ENCODE measurements at regions not wholly inside any gene's neighbourhood (a gene's known extent, or its start where the extent isn't known, plus 50 kb on each side); places are given as distances from the start of the nearest gene placed in this dataset.
"Not testable (repeated sequence)": the region's sequence is repeated elsewhere in the genome, so short reads cannot be mapped to it uniquely, and the experiment has no call there.

DNA sequence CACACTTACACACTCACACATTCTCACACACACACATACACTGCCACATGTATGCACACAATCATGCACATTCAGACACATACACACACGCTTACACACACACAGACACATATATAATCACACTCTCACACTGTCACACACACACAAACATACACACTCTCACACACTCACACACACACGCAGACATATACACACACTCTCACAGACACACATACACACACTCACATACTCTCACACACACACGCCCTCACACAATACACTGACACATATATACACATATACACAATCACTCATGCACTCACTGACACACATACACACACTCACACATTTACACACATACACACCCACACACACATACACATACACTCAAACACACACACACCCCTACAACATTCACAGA is 435.3 kb upstream of the FRG1 start:
- no peak for DNase-seq (ENCODE audit: low read depth)

DNA sequence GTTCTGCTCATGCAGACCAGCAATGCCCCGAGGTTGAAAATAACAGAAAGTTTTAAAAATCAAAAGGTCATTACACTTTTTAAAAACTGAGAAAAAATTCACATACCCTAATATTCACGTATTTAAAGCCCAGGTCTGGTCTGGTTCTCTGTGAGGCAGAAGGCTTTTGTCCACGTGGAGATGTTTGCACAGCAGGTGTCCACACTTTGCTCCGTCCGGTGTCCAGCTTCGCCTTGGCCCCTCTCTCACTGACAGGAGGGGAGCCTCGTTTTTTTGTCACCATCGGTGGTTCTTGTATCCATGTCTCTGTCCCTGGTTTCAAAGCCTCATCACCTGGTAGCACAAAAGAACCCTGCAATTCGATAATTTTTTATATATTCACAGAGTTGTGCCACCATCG is 434.6 kb upstream of the FRG1 start:
- no peak for DNase-seq (ENCODE audit: low read depth)

DNA sequence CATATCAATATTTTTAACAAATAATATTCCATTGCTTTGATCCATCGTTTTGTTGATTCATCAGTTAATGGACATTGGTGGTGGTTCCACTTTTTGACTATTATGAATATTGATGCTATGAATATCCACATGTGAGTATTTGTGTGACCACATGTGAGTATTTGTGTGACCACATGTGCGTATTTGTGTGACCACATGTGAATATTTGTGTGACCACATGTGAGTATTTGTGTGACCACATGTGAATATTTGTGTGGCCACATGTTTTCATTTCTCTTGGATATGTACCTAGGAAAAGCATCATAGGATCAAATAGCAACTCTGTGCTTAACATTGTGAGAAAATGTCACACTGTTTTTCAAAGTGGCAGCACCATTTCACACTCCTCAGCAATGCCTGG is 433.6 kb upstream of the FRG1 start:
- DNase-seq (ENCODE audit: low read depth): peak; percentile 6

DNA sequence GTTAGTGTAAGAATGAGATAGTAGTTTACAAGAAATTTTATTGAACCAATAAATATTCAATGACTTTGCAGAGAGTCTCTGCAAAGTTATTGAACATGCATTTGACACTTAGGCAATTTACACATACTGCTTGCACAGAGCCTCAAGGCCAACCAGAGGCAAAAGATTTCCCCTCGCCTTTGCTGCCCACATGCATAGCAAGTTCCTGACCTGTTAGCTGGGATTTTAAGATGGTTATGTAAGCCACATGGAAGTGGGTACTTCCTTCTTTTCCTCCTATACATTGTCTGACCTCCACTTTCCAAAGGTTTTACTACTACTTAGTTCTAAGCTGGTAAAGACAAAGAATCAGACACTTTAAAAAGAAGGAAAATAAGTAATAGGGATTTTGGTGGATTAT is 430.1 kb upstream of the FRG1 start:
- no peak for DNase-seq (ENCODE audit: low read depth)

DNA sequence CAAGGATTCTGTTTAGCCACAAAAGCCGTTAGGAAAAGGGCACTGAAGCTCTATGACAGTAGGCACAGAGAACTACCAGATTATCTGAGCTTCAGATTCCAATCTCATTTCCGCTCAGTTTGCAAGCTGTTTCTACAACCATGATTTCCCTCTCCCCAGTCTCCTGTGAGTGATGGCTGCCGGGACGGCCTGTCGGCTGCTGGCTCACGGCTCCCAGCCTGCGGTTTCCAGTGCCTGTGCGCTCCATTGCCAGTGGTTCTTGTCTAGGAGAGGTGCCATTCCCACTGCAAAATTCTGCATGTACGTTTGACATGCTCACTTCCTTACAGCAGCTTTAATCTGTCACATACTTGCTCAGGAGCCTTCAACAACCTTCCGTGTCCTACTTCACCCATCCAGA is 429.1 kb upstream of the FRG1 start:
- DNase-seq (ENCODE audit: low read depth): peak; percentile 15

DNA sequence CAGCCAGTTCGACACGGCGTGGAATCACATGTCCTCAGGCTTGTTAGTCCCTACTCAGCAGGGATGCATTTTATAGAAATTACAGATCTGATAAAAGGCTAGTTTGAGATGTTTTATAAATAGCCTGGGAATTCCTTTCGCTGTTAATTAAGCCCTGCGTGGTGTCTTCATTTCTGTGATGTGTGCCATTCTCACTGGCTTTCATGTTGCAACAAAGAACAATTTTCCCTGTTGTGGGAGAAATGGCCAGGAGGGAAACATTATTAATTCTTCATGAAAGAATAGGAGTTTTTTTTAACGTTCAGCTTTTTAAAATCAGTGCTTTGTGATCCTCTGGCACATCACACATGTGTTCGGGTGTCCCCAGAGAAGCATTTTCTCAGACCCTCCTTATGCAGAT is 427.3 kb upstream of the FRG1 start:
- no peak for DNase-seq (ENCODE audit: low read depth)

DNA sequence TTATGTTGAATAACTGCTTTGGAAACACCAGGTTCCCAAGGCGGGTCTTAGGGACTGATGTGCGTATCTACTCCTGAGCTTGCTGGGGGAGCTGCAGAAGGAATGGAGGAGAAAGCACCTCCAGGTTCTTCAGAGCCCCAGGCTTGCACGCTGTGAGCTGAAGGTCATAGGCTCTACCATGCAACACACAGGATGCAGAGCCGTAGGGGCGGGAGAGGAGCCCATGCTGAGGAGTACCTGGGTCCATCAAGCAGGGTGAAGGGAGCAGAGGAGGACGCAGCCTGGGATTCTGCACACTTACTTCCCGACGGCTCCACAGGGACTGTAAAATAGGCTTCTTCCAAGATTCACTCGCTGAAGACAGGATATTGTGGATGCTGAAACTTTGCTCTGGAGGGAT is 426.5 kb upstream of the FRG1 start:
- DNase-seq (ENCODE audit: low read depth): no peak

DNA sequence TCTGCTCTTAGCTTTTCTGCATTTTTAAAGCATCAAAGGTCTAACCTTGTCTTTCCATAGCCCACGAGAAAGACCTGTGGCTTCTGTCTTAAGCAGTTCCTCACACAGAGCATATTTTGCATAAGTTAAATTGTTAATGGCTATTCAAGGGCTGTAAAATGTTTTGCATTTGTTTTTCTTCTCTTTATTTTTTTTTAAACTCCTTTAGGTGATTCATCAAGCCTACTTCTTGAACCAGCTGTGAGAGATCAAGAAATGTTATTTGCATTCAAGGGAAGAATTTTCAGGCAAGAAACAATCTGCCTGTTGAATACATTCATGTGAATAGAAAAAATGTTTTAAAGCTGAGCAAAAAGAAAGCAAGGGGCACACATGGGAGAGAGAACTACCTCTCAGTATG is 423.8 kb upstream of the FRG1 start:
- no peak for DNase-seq (ENCODE audit: low read depth)

DNA sequence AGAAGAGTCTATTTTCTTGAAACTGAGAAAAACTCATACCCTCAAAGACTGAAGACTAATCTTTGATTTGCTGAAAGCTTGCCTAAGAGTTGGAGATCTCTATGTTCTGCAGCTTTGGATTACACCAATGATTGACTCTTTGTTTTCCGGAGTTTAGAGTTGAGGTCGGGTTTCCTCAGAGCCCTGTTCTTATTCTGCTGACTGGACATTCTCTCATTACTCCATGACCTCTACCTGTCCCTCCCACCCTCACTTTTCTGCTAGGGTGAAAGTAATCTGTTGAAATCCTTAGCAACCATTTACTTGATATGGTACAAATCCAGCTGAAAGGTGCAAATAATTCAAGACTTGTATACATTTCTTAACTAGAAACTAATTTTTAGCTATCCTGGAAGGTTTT is 421.5 kb upstream of the FRG1 start:
- no peak for DNase-seq (ENCODE audit: low read depth)

DNA sequence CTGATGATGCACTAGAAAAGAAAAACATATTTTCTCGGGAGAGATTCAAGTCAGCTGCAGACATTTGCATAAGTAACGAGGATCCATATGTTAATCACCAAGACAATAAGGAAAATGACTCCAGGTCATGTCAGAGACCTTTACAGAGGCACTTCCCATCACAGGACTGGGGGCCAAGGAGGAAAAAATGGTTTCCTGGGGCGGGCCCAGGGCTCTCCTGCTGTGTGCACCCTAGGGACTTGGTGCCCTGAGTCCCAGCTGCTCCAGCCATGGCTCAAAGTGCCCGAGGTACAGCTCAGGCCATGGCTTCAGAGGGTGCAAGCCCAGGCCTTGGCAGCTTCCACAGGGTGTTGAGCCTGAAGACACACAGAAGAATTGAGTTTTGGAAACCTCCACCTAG is 415.4 kb upstream of the FRG1 start:
- DNase-seq (ENCODE audit: low read depth): no peak

DNA sequence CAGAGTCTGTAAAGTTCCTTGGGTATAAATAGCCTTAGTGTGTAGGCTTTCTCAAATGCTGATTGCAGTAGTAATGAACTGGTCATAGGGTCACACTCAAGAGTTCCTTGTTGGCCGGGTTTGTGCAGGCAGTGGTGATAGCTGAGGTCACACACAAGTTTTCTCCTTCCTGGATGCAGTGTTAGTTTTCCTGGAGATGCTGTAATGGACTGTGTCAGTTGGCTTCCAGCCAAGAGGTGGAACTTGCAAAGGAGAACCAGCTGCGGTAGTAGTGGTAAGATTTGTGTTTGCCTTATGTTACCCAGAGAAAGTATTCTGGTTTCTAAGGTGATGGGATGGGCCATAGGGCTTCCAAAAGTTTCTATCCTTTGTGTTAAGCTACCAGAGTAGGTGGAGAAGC is 409.8 kb upstream of the FRG1 start:
- DNase-seq (ENCODE audit: low read depth): no peak

DNA sequence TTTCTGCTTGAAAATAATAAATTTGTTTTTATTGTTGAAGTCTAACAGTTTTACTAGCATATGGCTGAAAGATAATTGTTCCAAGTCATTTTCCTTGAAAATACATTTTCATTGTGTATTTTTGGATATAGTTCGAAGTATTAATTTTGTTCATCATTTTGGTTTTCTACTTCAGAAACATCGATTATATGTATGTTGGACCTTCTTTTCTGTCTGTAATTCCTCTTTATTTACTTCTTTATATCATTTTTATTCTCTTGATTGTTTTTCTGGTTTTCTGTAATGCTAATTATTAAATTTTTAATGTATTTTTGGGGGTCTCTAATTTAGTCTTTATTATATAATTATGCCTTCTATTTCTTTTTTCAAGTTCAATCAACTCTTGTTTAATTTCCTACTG is 407.1 kb upstream of the FRG1 start:
- DNase-seq (ENCODE audit: low read depth): no peak

DNA sequence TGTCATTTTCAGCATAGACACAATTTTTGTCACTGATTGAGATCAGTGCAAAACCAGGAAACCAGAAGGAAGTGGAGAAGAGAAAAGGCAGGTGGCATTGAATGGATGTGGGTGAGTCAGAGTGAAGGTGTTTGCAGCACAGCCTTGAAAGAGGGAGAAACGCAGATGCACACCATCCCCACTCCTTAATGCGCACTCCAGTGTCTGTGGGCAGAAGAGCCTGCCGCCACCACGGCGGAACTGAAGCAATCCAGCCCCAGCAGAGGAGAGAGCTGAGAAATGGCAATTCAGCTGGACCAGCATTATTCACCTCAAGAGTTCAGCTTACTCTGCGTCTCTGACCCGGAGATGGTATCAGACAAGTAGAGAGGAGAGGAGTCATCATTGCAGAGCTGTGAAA is 393.1 kb upstream of the FRG1 start:
- peak; percentile 8 for DNase-seq (ENCODE audit: low read depth)

DNA sequence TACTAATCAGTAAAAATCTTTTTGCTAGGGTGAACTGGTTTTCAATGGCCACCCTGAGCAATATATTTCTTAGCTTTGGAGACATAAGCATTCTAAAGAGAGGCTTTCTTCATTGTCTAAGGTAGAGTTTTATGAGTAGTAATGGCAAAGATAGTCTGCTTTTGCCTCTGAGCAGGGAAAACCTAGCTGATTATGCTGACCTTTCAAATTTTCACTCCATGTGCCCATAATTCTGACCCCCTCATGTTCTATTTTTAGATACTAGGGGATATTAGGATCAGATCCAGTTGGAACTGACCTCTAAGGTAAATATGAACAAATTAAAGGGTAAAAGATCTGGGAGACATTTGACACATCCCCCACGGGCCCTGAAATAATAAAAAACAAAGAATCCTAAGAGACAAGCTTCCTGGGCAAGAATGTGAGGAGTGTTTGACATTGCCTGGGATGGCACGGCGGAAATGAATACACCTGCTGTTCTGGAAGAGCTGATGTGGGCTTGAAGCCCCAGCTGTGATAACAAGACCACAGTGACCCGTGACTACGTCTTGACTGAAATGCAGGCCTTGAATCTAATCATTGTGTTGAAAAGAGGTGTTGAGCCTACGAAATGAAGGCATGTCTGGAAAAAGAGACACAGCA is 392.1 kb upstream of the FRG1 start:
- DNase-seq (ENCODE audit: low read depth): no peak

DNA sequence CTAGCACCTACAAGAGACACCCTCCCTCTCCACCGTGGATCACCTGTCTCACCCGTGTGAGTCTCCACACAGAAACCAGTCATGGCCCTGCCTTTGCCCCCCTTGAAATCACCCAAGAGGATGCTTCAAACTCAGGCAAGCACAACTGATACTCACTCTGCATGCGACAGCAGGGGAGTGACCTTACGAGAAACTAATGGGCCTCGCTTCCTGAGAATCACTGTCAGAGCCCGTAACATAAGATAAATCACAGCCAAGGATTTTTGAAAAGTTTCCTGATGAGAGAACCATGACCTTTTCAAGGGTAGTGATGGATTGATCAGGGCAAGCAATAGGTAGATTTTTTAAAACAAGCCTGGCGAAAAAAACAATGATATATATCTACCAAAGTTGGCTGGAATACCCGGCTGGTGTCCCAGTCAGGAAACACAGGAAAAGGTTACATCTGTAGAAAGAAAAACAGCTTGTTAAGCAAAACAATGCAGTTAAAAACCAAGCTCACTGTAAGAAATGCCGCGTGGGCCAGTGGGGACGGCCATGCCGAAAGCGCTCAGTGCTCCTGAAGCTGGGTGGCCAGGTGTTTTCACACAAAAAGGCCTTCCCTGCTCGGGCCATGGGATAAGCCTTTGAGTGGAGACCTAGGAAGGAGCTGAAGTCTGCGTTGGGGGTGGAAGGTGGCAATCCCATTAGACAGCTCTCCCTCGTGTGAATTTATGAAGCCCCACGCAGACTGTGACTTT is 388.6 kb upstream of the FRG1 start:
- not testable (repeated sequence) for DNase-seq (ENCODE audit: low read depth)

DNA sequence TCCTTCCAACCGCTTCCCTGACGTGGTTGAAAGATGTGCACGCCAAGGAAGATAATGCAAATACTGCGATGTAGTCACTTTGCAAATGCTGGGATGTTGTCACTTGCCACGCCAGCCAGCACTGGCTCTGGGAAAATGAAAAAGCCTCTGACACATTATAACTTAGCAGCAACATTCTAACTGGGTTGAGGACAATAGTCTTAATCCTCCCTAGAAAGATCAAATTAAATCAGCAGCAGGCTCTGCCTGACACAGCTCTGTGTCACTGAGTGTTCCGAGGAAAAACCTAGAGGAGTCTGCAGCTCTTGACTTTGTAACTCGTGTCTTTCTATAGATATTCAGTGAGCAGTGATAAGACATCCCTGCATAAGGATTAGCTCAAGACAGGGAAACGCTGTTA is 380.1 kb upstream of the FRG1 start:
- not testable (repeated sequence) for DNase-seq (ENCODE audit: low read depth)

DNA sequence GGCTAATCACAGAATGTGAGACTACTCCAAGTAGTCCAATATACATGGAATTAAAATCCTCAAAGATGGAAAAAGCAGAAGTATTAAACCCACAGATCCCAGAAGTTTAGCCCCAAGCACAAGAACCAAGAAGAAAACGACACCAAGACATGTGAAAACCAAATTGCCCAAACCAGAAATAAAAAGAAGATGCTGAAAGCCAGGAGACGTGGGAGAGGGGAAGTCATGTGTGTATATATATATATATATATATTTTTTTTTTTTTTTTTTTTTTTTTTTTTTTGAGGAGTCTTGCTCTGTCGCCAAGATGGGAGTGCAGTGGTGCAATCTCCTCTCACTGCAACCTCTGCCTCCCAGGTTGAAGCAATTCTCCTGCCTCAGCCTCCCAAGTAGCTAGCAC is 376.9 kb upstream of the FRG1 start:
- DNase-seq (ENCODE audit: low read depth): not testable (repeated sequence)

DNA sequence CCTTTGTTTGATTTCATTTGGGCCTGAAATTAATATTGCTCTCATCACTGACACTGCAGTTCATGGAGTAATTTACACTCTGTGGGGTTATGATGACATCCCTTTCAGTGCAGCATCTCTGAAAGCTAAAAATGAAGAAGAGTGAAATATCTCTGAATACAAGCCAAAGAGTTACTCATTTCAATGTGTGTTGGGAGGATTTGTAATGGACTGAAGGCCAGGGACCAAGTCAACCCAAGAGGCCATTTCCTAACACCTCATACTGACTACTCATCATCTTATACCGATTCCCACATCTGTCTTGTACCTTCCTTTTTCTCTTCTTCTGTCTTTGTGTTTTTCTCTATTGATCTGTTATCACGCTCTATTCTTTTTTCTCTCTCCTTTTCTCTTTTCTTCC is 374.4 kb upstream of the FRG1 start:
- DNase-seq (ENCODE audit: low read depth): not testable (repeated sequence)

DNA sequence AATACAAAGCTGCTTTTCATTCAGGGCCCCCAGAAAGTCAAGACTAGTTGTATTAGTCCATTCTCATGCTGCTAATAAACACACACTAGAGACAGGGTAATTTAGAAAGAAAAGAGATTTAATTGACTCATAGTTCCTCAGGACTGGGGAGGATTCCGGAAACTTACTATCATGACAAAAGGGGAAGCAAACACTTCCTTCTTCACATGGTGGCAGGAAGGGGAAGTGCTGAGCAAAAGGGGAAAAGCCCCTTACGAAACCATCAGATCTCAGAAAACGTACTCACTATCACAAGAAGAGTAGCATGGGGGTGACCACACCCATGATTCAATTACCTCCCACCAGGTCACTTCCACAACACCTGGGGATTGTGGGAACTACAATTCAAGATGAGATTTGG is 373.8 kb upstream of the FRG1 start:
- not testable (repeated sequence) for DNase-seq (ENCODE audit: low read depth)

DNA sequence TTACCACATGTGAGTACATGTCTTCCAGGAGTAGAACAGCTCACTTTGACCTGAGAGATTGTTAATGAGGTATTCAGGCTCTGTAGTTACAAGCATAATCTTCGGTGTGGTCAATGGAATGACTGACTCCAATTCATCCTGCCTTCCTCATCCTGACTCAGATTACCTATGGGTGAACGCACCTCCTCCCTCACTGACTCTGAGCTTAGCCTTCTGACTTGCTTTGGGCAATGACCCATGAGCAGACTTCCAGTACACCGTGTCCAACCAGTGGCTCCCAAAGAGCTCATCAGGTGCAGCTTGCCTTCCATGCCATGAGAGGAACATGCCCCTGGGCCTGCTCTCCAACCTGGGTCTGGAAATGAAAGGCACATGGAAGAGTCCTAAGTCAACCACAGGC is 361.0 kb upstream of the FRG1 start:
- DNase-seq (ENCODE audit: low read depth): not testable (repeated sequence)

DNA sequence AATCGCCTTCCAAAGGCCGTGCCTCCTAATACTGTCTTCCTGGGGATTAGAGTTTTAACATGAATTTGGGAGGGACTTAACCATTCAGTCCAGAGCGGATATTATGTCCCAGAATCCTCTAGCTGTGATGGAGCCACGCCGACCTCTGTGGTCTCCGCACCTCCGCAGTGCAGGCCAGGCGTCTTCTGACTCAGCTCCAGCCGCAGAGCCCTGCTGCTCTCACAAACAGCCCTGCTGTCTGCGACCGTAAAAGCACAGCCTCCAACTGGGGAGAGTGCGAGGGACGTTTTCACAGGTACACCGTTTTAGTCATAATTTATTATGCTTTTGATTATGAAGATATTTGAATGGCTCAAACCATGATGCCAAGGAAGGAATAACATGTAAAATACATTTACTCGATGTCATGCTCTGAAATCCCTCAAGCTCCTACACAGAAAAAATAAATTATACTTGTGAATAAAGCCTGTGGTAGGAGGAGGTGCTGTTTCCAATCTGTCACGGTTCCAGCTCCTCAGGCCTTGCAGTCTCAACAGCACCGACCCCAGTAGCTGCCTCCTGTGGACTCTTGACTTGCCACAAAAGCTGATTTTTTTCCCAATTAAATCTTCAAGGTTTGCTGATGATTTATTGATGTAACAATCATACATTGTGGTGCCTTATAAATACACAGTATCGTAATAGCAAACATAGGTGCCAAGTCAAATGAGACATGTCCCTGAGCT is 353.6 kb upstream of the FRG1 start:
- DNase-seq (ENCODE audit: low read depth): not testable (repeated sequence)

DNA sequence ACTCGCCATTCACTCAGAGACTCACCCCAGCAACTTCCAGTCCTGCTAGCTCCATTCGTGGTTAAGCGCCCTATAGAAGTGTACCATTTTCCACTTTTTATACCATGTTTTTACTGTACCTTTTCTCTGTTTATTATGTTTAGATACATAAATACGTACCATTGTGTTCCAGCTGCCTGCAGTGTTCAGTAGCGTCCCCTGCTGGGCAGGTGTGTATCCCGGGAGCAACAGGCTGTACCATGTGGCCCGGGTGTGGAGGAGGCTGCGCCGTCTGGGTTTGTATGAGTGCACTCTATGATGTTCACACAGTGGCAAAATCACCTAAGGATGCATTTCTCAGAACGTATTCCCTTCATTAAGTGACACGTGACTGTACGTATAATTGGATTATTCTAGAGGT is 351.5 kb upstream of the FRG1 start:
- not testable (repeated sequence) for DNase-seq (ENCODE audit: low read depth)

DNA sequence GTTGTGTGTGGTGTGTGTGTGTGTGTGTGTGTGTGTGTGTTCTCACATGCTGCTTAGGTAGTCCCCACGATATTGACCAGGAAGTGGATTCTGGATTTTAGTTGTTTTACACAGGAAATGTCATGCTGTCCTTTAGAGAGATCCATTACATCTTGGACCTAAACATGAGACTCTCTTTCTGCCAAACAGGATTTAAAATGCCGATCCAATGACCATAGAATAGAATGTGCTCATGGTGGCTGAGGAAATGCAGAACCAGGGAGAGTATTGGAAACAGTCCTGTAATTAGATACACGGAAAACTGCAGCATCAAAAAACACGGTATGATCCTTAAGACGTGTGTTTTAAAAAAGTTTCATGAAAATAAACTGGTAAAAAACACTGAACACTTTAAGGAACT is 347.8 kb upstream of the FRG1 start:
- DNase-seq (ENCODE audit: low read depth): no peak

All from Daoy (cell line).